Activated effector memory CD4-positive, alpha-beta T cell treated with Interleukin-2 at 50 U/mL for 16 hours (primary cell): ENCODE measurements at regions not wholly inside any gene's neighbourhood (a gene's known extent, or its start where the extent isn't known, plus 50 kb on each side); places are given as distances from the start of the nearest gene placed in this dataset.

Experiments used
- DNase-seq: peaks from one replicate; pipeline ENCODE4 v3.0.0-alpha.2; 2020

GRCh38 chr5:52734557-52734956 lies 53.2 kb upstream of the ITGA1 start:
- no peak for DNase-seq

DNA sequence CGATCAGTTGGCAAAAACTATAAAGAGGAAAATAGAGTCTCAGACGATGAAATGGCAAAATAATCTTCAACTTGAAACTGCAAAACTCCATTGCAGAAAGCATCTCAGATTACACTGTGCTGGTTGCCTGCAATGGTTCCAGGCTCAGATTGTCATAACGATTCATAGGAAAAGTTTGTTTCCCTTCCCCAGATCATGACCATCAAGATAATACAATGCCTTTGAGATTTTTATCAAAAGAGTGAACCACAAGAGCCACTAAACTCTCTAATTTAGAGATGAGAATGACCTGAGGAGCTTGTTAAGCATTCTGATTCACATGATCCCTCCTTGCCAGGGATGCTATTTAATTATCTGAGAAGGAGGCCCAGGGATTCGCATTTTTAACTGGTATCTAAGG lies 52.6 kb upstream of the ITGA1 start:
- DNase-seq: no peak
